ENCODE measurements at regions not wholly inside any gene's neighbourhood (a gene's known extent, or its start where the extent isn't known, plus 50 kb on each side); places are given as distances from the start of the nearest gene placed in this dataset.

GRCh38 chr2:65649811-65650589 lies 217.6 kb upstream of the SPRED2 start:
- no peak for DNase-seq (ENCODE audit: low spot score)

GRCh38 chr2:65647249-65647842 lies 214.9 kb upstream of the SPRED2 start:
- DNase-seq (ENCODE audit: low spot score) = no peak

GRCh38 chr2:65640793-65641103 lies 208.3 kb upstream of the SPRED2 start:
- DNase-seq (ENCODE audit: low spot score) = no peak

- DNase-seq (ENCODE audit: low spot score) = no peak
Measured at GRCh38 chr2:65639156-65639864, 206.9 kb upstream of the SPRED2 start.

GRCh38 chr2:65638443-65638842 lies 206.0 kb upstream of the SPRED2 start:
- no peak for DNase-seq (ENCODE audit: low spot score)

GRCh38 chr2:65636813-65637483 lies 204.5 kb upstream of the SPRED2 start:
- no peak for DNase-seq (ENCODE audit: low spot score)

GRCh38 chr2:65636024-65636423 lies 203.6 kb upstream of the SPRED2 start:
- DNase-seq (ENCODE audit: low spot score) = no peak

- no peak for DNase-seq (ENCODE audit: low spot score)
Measured at GRCh38 chr2:65634304-65634703, 201.9 kb upstream of the SPRED2 start.

GRCh38 chr2:65630643-65631042 lies 198.2 kb upstream of the SPRED2 start:
- DNase-seq (ENCODE audit: low spot score) = peak; percentile 32

- DNase-seq (ENCODE audit: low spot score) = no peak
Measured at GRCh38 chr2:65628156-65628555, 195.8 kb upstream of the SPRED2 start.

- DNase-seq (ENCODE audit: low spot score) = no peak
Measured at GRCh38 chr2:65626831-65627230, 194.4 kb upstream of the SPRED2 start.

GRCh38 chr2:65625982-65626381 lies 193.6 kb upstream of the SPRED2 start:
- DNase-seq (ENCODE audit: low spot score) = no peak

GRCh38 chr2:65622951-65623535 lies 190.6 kb upstream of the SPRED2 start:
- DNase-seq (ENCODE audit: low spot score) = no peak

- DNase-seq (ENCODE audit: low spot score) = no peak
Measured at GRCh38 chr2:65622499-65622898, 190.1 kb upstream of the SPRED2 start.

- no peak for DNase-seq (ENCODE audit: low spot score)
Measured at GRCh38 chr2:65620524-65620923, 188.1 kb upstream of the SPRED2 start.

- no peak for DNase-seq (ENCODE audit: low spot score)
Measured at GRCh38 chr2:65620026-65620425, 187.6 kb upstream of the SPRED2 start.

GRCh38 chr2:65615602-65616001 lies 183.2 kb upstream of the SPRED2 start:
- DNase-seq (ENCODE audit: low spot score) = no peak

- DNase-seq (ENCODE audit: low spot score) = no peak
Measured at GRCh38 chr2:65613968-65614555, 181.7 kb upstream of the SPRED2 start.

GRCh38 chr2:65611488-65611887 lies 179.1 kb upstream of the SPRED2 start:
- no peak for DNase-seq (ENCODE audit: low spot score)

- no peak for DNase-seq (ENCODE audit: low spot score)
Measured at GRCh38 chr2:65608916-65609315, 176.5 kb upstream of the SPRED2 start.

GRCh38 chr2:65608466-65608865 lies 176.1 kb upstream of the SPRED2 start:
- DNase-seq (ENCODE audit: low spot score) = no peak

GRCh38 chr2:65607662-65608305 lies 175.4 kb upstream of the SPRED2 start:
- no peak for DNase-seq (ENCODE audit: low spot score)
